Trophoblast cell (in vitro differentiated cells and primary cell): ENCODE measurements at regions not wholly inside any gene's neighbourhood (a gene's known extent, or its start where the extent isn't known, plus 50 kb on each side); places are given as distances from the start of the nearest gene placed in this dataset.

Source experiments
- DNase-seq, 2 donors: peaks; one replicate each; pipeline ENCODE4 v3.0.0-alpha.2; 2016
- H2AFZ ChIP-seq: 2 replicates; pipeline ENCODE4 v1.6.1; 2013; ENCODE audit warnings: low read length, moderate library complexity, mild to moderate bottlenecking; ENCODE audit not compliant: insufficient read depth, poor library complexity
- H2AK5ac ChIP-seq: 2 replicates; pipeline ENCODE4 v1.6.1; 2013; ENCODE audit warnings: mild to moderate bottlenecking, low read length
- H2BK120ac ChIP-seq: 2 replicates; pipeline ENCODE4 v1.6.1; 2013; ENCODE audit warnings: low read length, mild to moderate bottlenecking, moderate library complexity; ENCODE audit not compliant: insufficient read depth, poor library complexity
- H2BK12ac ChIP-seq: 2 replicates; pipeline ENCODE4 v1.6.1; 2013; ENCODE audit warnings: mild to moderate bottlenecking, low read length, moderate library complexity
- H2BK5ac ChIP-seq: 2 replicates; pipeline ENCODE4 v1.6.1; 2013; ENCODE audit warnings: low read length, low read depth, moderate library complexity, mild to moderate bottlenecking; ENCODE audit not compliant: poor library complexity
- H3K14ac ChIP-seq: 2 replicates; pipeline ENCODE4 v1.6.1; 2013; ENCODE audit warnings: mild to moderate bottlenecking, low read length
- H3K18ac ChIP-seq: 2 replicates; pipeline ENCODE4 v1.6.1; 2013; ENCODE audit warnings: mild to moderate bottlenecking, low read length
- H3K23ac ChIP-seq: 2 replicates; pipeline ENCODE4 v1.6.1; 2013; ENCODE audit warnings: low read length
- H3K27ac ChIP-seq: 2 replicates; pipeline ENCODE4 v1.5.1; 2013; ENCODE audit warnings: low read depth, mild to moderate bottlenecking, inconsistent platforms, low read length, moderate library complexity
- H3K27me3 ChIP-seq: 2 replicates; pipeline ENCODE4 v1.6.1; 2013; ENCODE audit warnings: inconsistent platforms, mild to moderate bottlenecking, low read length, moderate library complexity; ENCODE audit not compliant: insufficient read depth
- H3K36me3 ChIP-seq, 2 experiments: 1 replicate in 1 of 2; 2 replicates in 1 of 2; pipeline ENCODE4 v1.6.1; 2013; ENCODE audit warnings: low read length in 2 of 2, mild to moderate bottlenecking in 2 of 2, moderate library complexity in 1 of 2; ENCODE audit not compliant: insufficient read depth in 2 of 2, control insufficient read depth in 1 of 2
- H3K4ac ChIP-seq: 2 replicates; pipeline ENCODE4 v1.6.1; 2013; ENCODE audit warnings: low read depth, mild to moderate bottlenecking, low read length, moderate library complexity
- H3K4me1 ChIP-seq, 2 experiments: 1 replicate in 1 of 2; 2 replicates in 1 of 2; pipeline ENCODE4 v1.6.1; 2013; ENCODE audit warnings: low read length in 2 of 2, mild to moderate bottlenecking in 2 of 2, moderate library complexity in 1 of 2; ENCODE audit not compliant: insufficient read depth in 2 of 2, control insufficient read depth in 1 of 2
- H3K4me2 ChIP-seq: 2 replicates; pipeline ENCODE4 v1.6.1; 2013; ENCODE audit warnings: inconsistent platforms, mild to moderate bottlenecking, low read length, moderate library complexity
- H3K4me3 ChIP-seq: 2 replicates; pipeline ENCODE4 v1.5.1; 2013; ENCODE audit warnings: mild to moderate bottlenecking, low read depth, low read length, inconsistent platforms
- H3K79me1 ChIP-seq: one replicate; pipeline ENCODE4 v1.6.1; 2013; ENCODE audit warnings: low read length
- H3K79me2 ChIP-seq: 2 replicates; pipeline ENCODE4 v1.6.1; 2013; ENCODE audit warnings: low read length, mild to moderate bottlenecking; ENCODE audit not compliant: control insufficient read depth, insufficient read depth, poor library complexity
- H3K9ac ChIP-seq: 2 replicates; pipeline ENCODE4 v1.6.1; 2013; ENCODE audit warnings: mild to moderate bottlenecking, low read length
- H3K9me3 ChIP-seq: 2 replicates; pipeline ENCODE4 v1.6.1; 2013; ENCODE audit warnings: low read depth, mild to moderate bottlenecking, control low read depth, inconsistent platforms, low read length; ENCODE audit not compliant: insufficient read depth
- H4K12ac ChIP-seq: 2 replicates; pipeline ENCODE4 v1.6.1; 2013; ENCODE audit warnings: low read depth, mild to moderate bottlenecking, low read length, moderate library complexity
- H4K8ac ChIP-seq: 2 replicates; pipeline ENCODE4 v1.6.1; 2013; ENCODE audit warnings: low read depth, mild to moderate bottlenecking, low read length, moderate library complexity
- H4K91ac ChIP-seq: one replicate; pipeline ENCODE4 v1.6.1; 2013; ENCODE audit warnings: low read depth, mild to moderate bottlenecking, low read length, moderate library complexity
- WGBS: extraction: QIAGEN DNeasy Blood & Tissue Kit; methylation state at CpG from one replicate; pipeline ENCODE4 v1.1.7; 2013; ENCODE audit warnings: missing lambda C conversion rate; ENCODE audit not compliant: insufficient read length, insufficient coverage; ENCODE audit errors: extremely low coverage; 5-methylcytosine and 5-hydroxymethylcytosine counted together

DNA sequence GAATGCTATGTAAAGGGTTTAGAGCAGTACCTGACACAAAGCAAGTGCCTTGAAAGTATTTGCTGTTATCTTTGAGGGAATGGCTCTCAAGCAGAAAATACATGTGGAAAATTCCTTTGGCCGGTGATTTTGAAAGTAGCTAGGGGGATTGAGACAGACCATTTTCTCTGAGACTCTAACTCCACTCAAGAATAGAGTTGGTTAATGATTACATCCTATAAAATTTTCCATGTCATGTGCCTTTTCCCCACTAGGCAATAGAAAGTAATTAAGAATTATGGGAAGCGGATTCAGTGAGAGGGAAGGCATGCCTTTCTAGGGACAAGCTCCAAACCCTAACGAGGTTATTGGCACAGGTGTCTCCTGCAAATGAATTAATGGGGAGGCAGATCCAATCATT, 276.0 kb downstream of the GPATCH2 start:
- H4K12ac ChIP-seq, result no peak overlapping the region
- H3K79me1 ChIP-seq, result no peaks in the 10 kb centered on the region
- H3K36me3 ChIP-seq, result no peaks in the 10 kb centered on the region
- H3K4me2 ChIP-seq, result no peak overlapping the region
- no peak overlapping the region for H3K27ac ChIP-seq
- no peak overlapping the region for H2BK12ac ChIP-seq
- no peak overlapping the region for H2BK5ac ChIP-seq
- no peak overlapping the region for H3K23ac ChIP-seq
- no peak overlapping the region for H2BK120ac ChIP-seq
- no peak overlapping the region for H3K4ac ChIP-seq
- H3K9me3 ChIP-seq, result no peaks in the 10 kb centered on the region
- no peak overlapping the region for H4K91ac ChIP-seq
- no peak overlapping the region for H2AK5ac ChIP-seq
- H3K14ac ChIP-seq, result no peak overlapping the region
- WGBS, result no CpG with 5 or more reads among the region's 3 CpGs
- H3K79me2 ChIP-seq, result no peaks in the 10 kb centered on the region
- H3K9ac ChIP-seq, result no peak overlapping the region
- no peak overlapping the region for H2AFZ ChIP-seq
- H3K18ac ChIP-seq, result no peak overlapping the region
- no peaks in the 10 kb centered on the region for H3K27me3 ChIP-seq
- H4K8ac ChIP-seq, result no peak overlapping the region
- DNase-seq, result no peak
- no peak overlapping the region for H3K4me3 ChIP-seq
- no peaks in the 10 kb centered on the region for H3K4me1 ChIP-seq

DNA sequence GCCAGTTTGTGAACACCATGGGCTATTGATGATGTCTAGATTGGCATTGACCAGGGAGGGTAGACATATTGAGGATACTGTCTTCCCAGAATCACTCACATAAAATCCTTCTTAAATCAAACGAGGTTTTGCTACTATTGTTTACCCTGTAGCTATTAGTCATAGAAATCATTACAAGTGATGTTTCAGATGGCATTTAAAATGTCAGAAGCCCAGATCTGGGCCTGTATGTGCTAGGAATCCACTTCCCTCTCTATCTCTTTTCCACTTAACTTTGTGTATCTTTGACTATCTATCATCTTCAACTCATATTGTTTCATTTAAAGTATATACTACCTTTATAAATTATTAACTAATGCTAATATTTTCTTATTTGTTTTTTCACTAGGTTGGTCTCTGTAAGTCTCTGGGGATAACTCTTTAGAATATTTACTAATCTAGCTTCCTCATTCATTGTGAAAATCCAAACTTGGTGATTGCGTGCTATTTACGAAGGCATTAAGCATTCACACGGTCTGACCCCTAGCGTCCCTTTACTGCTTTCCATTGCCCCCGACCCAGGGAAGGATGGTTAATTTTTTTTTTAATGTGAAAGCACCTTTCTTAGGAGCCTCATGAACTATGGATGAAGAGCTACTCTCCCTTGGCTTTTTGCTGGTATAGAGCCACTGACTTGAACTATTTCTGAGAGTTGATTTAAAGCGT, 281.8 kb downstream of the GPATCH2 start:
- no peak overlapping the region for H4K12ac ChIP-seq
- no peak for DNase-seq
- H3K79me2 ChIP-seq, result no peaks in the 10 kb centered on the region
- H2BK12ac ChIP-seq, result no peak overlapping the region
- no peaks in the 10 kb centered on the region for H3K9me3 ChIP-seq
- no peak overlapping the region for H3K18ac ChIP-seq
- no peak overlapping the region for H3K23ac ChIP-seq
- H3K4ac ChIP-seq, result no peak overlapping the region
- H3K36me3 ChIP-seq, result no peaks in the 10 kb centered on the region
- no peak overlapping the region for H2BK5ac ChIP-seq
- H3K14ac ChIP-seq, result no peak overlapping the region
- no peak overlapping the region for H2BK120ac ChIP-seq
- H4K8ac ChIP-seq, result no peak overlapping the region
- H3K27ac ChIP-seq, result no peak overlapping the region
- no peaks in the 10 kb centered on the region for H3K4me1 ChIP-seq
- no peak overlapping the region for H3K4me2 ChIP-seq
- H3K4me3 ChIP-seq, result no peak overlapping the region
- no peak overlapping the region for H3K9ac ChIP-seq
- H2AFZ ChIP-seq, result no peak overlapping the region
- WGBS, result no CpG with 5 or more reads among the region's 7 CpGs
- no peaks in the 10 kb centered on the region for H3K27me3 ChIP-seq
- no peaks in the 10 kb centered on the region for H3K79me1 ChIP-seq
- H2AK5ac ChIP-seq, result no peak overlapping the region
- no peak overlapping the region for H4K91ac ChIP-seq

DNA sequence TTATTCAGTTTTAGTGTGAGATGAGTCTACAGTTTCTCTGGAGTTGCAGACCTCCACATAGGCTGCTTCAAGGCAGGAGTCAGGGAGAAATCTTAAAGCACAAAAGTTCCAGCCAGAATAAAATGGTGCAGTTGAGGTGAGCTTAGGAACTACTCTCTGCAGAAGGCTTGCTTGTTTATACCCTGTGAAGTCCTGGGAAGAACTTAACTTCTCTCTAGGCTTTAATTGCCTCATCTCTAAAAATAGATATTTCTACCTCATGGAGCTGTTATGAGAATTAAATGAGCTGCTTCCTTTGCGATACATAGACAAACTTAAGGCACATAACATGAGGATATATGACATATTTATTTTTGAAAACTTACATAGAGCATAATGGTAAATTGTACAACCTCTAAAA, 286.2 kb downstream of the GPATCH2 start:
- no peak overlapping the region for H4K91ac ChIP-seq
- H4K12ac ChIP-seq, result no peak overlapping the region
- no peak for DNase-seq
- WGBS, result no CpG with 5 or more reads among the region's 1 CpG
- H3K79me1 ChIP-seq, result no peaks in the 10 kb centered on the region
- no peak overlapping the region for H3K4me2 ChIP-seq
- H2AFZ ChIP-seq, result no peak overlapping the region
- no peaks in the 10 kb centered on the region for H3K27me3 ChIP-seq
- no peak overlapping the region for H3K18ac ChIP-seq
- no peak overlapping the region for H2BK12ac ChIP-seq
- H3K9me3 ChIP-seq, result no peaks in the 10 kb centered on the region
- H3K79me2 ChIP-seq, result no peaks in the 10 kb centered on the region
- no peak overlapping the region for H3K4ac ChIP-seq
- no peak overlapping the region for H2AK5ac ChIP-seq
- no peak overlapping the region for H3K27ac ChIP-seq
- H3K4me1 ChIP-seq, result no peaks in the 10 kb centered on the region
- no peak overlapping the region for H3K4me3 ChIP-seq
- no peak overlapping the region for H3K9ac ChIP-seq
- no peak overlapping the region for H3K23ac ChIP-seq
- no peak overlapping the region for H2BK5ac ChIP-seq
- no peaks in the 10 kb centered on the region for H3K36me3 ChIP-seq
- no peak overlapping the region for H4K8ac ChIP-seq
- no peak overlapping the region for H3K14ac ChIP-seq
- no peak overlapping the region for H2BK120ac ChIP-seq

DNA sequence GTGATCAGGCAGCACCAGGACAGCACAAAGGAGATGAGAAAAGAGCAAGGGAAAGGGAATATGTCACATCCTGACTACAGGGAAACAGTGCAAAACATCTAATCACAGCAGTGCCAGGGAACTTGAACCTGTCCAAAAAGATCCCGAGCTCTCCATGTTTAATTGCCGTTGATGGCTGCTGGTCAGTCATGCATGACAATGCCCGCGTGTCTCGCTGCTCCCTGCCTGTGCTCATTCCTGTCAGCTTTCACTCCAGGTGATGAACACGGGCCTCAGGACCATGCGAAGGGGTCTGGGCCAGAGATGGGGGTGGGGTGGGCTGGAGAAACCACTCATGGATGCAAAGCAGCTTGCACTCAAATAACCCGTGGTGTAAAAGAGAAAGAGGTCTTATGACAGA, 287.0 kb downstream of the GPATCH2 start:
- no CpG with 5 or more reads among the region's 8 CpGs for WGBS
- H3K14ac ChIP-seq, result no peak overlapping the region
- no peak for DNase-seq
- no peak overlapping the region for H3K4ac ChIP-seq
- H3K4me3 ChIP-seq, result no peak overlapping the region
- no peak overlapping the region for H3K9ac ChIP-seq
- H3K9me3 ChIP-seq, result no peaks in the 10 kb centered on the region
- H3K4me1 ChIP-seq, result no peaks in the 10 kb centered on the region
- H4K12ac ChIP-seq, result no peak overlapping the region
- H2AK5ac ChIP-seq, result no peak overlapping the region
- no peak overlapping the region for H2BK12ac ChIP-seq
- no peak overlapping the region for H3K4me2 ChIP-seq
- H4K8ac ChIP-seq, result no peak overlapping the region
- H4K91ac ChIP-seq, result no peak overlapping the region
- no peak overlapping the region for H2BK5ac ChIP-seq
- no peaks in the 10 kb centered on the region for H3K27me3 ChIP-seq
- no peak overlapping the region for H3K27ac ChIP-seq
- H3K18ac ChIP-seq, result no peak overlapping the region
- H3K23ac ChIP-seq, result no peak overlapping the region
- no peaks in the 10 kb centered on the region for H3K79me1 ChIP-seq
- H3K36me3 ChIP-seq, result no peaks in the 10 kb centered on the region
- no peaks in the 10 kb centered on the region for H3K79me2 ChIP-seq
- no peak overlapping the region for H2AFZ ChIP-seq
- H2BK120ac ChIP-seq, result no peak overlapping the region
